Stimulated activated effector memory CD8-positive, alpha-beta T cell treated with anti-CD3 and anti-CD28 coated beads, Interleukin-12 subunit alpha, Interleukin-12 subunit beta, amount 100 ng/mL, for 72 hours (primary cell): ENCODE measurements at regions not wholly inside any gene's neighbourhood (a gene's known extent, or its start where the extent isn't known, plus 50 kb on each side); places are given as distances from the start of the nearest gene placed in this dataset.
A peak's percentile ranks its signal among the peaks of the same experiment; 100 is the strongest.

Experiments used
- ATAC-seq: fragments of 150-1000 bp; cut with Tn5 transposase; 2 replicates; pipeline ENCODE4 v1.10.0; 2021
- DNase-seq, 2 donors: peaks; one replicate each; pipeline ENCODE4 v3.0.0; 2021 to 2022; ENCODE audit warnings: low spot score in 2 of 2
- H3K27ac Mint-ChIP-seq: one replicate; pipeline ENCODE4 v1.8.0; 2022; ENCODE audit warnings: mild to moderate bottlenecking, mixed read lengths
- H3K36me3 Mint-ChIP-seq: one replicate; pipeline ENCODE4 v1.8.0; 2022; ENCODE audit warnings: mild to moderate bottlenecking, mixed read lengths
- H3K4me1 Mint-ChIP-seq: one replicate; pipeline ENCODE4 v1.8.0; 2022; ENCODE audit warnings: mixed read lengths
- H3K4me3 Mint-ChIP-seq: one replicate; pipeline ENCODE4 v1.8.0; 2022; ENCODE audit warnings: mild to moderate bottlenecking, mixed read lengths
- H3K9me3 Mint-ChIP-seq: one replicate; pipeline ENCODE4 v1.8.0; 2022; ENCODE audit warnings: mixed read lengths

DNA sequence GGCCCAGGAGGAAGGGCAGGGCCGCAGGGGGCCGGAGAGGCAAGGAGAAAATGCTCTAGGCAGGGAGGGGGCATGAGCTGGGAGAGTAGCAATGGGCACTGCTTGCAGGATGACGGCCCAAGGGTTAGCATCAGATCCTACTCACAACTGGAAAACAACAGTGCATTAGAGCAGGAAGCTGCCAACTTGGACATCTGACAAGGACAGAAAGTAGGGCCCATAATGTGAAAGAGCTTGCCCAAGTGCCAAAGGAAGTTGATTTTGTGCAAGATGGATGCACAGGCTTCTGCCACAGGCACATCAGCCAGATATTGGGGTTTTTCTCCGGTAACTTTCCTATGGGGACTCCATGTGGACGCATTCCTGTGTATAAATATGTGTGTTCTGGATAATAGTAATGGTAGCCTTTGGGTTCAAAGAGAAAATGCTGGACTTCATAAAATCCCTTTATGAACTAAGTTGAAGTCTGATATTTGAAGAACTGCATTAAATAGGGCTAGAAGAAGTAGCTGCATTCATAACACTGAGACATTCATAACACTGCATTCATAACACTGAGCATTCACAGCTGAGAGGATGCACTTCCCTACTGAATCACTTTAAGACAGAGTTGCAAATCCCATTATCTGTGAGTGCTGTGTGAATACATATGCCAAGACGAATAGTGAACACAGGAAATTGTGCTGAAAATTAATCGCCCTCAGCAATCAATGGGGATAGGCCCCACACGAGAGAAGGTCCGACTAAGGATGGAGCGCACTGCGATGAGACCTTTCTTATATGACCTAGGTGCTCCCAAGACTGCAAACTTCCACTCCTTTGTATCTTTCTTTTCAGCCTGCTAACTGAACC, 235.6 kb upstream of the PRDM1 start:
- ATAC-seq (no peak), DNase-seq (no peak)
- no peak overlapping the region for H3K27ac Mint-ChIP-seq
- H3K9me3 Mint-ChIP-seq = no peaks in the 10 kb centered on the region
- no peaks in the 10 kb centered on the region for H3K36me3 Mint-ChIP-seq
- no peaks in the 10 kb centered on the region for H3K4me1 Mint-ChIP-seq
- H3K4me3 Mint-ChIP-seq = no peak overlapping the region

DNA sequence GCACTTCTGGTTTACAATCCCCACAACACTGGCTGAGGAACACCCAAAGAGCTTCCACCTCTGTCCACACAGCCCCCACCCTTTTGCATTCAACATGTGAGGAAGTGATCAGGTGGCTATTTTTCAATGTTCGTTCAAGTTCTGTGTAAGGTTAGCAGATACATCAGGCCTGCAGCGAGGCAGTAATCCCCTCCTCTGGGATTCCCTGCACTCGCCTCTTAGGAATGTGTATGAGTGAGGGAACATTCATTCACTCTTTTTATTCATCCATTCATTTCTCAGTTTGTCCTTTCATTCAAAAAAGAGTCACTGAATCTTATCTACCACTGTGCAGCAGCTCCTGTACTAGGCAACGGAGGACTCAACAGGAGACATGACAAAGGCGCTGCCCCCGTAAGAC, 236.4 kb upstream of the PRDM1 start:
- no peaks in the 10 kb centered on the region for H3K36me3 Mint-ChIP-seq
- DNase-seq = no peak
- no peak overlapping the region for H3K27ac Mint-ChIP-seq
- H3K9me3 Mint-ChIP-seq = no peaks in the 10 kb centered on the region
- no peak for ATAC-seq
- H3K4me3 Mint-ChIP-seq = no peak overlapping the region
- no peaks in the 10 kb centered on the region for H3K4me1 Mint-ChIP-seq

DNA sequence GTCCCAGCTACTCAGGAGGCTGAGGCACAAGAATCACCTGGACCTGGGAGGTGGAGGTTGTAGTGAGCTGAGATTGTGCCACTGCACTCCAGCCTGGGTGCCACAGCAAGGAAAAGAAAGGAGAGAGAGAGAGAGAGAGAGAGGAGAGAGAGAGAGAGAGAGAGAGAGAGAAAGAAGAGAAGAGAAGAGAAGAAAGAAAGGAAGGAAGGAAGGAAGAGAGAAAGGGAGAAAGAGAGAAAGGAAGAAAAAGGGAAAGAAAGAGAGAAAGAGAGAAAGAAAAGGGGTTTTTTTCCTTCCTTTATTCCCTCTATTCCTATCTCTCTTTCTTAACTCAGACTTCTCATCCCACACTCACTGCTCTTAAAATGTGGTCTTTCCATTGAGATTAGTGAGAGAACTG, 238.7 kb upstream of the PRDM1 start:
- no peak overlapping the region for H3K27ac Mint-ChIP-seq
- H3K4me1 Mint-ChIP-seq = no peaks in the 10 kb centered on the region
- H3K9me3 Mint-ChIP-seq = no peaks in the 10 kb centered on the region
- ATAC-seq (no peak), DNase-seq (no peak)
- no peak overlapping the region for H3K4me3 Mint-ChIP-seq
- no peaks in the 10 kb centered on the region for H3K36me3 Mint-ChIP-seq

- no peak overlapping the region for H3K27ac Mint-ChIP-seq
- H3K4me3 Mint-ChIP-seq = no peak overlapping the region
- H3K36me3 Mint-ChIP-seq = no peaks in the 10 kb centered on the region
- no peak for DNase-seq
- H3K4me1 Mint-ChIP-seq = no peaks in the 10 kb centered on the region
- no peaks in the 10 kb centered on the region for H3K9me3 Mint-ChIP-seq
- no peak for ATAC-seq
Observed at GRCh38 chr6:105844275-105844883, 241.8 kb upstream of the PRDM1 start.

GRCh38 chr6:105839266-105839665, 246.9 kb upstream of the PRDM1 start:
- no peak for DNase-seq

GRCh38 chr6:105838171-105838570, 248.0 kb upstream of the PRDM1 start:
- ATAC-seq (no peak), DNase-seq (no peak)
- Mint-ChIP-seq H3K4me3 (no peak overlapping the region), H3K36me3 (no peaks in the 10 kb centered on the region), H3K4me1 (no peaks in the 10 kb centered on the region), H3K9me3 (no peaks in the 10 kb centered on the region), H3K27ac (no peak overlapping the region)

More at GRCh38 chr6:105839266-105839665, 246.9 kb upstream of the PRDM1 start:
- ATAC-seq = no peak
- H3K27ac Mint-ChIP-seq = no peak overlapping the region
- H3K36me3 Mint-ChIP-seq = no peaks in the 10 kb centered on the region
- H3K4me1 Mint-ChIP-seq = no peaks in the 10 kb centered on the region
- H3K4me3 Mint-ChIP-seq = no peak overlapping the region
- no peaks in the 10 kb centered on the region for H3K9me3 Mint-ChIP-seq

- no peak overlapping the region for H3K4me3 Mint-ChIP-seq
- DNase-seq (no peak), ATAC-seq (no peak)
- no peaks in the 10 kb centered on the region for H3K4me1 Mint-ChIP-seq
- no peaks in the 10 kb centered on the region for H3K36me3 Mint-ChIP-seq
- no peaks in the 10 kb centered on the region for H3K9me3 Mint-ChIP-seq
- no peak overlapping the region for H3K27ac Mint-ChIP-seq
Observed at GRCh38 chr6:105836889-105837288, 249.2 kb upstream of the PRDM1 start.

GRCh38 chr6:105836379-105836778, 249.8 kb upstream of the PRDM1 start:
- no peak overlapping the region for H3K4me3 Mint-ChIP-seq
- no peaks in the 10 kb centered on the region for H3K4me1 Mint-ChIP-seq
- H3K27ac Mint-ChIP-seq = no peak overlapping the region
- H3K9me3 Mint-ChIP-seq = no peaks in the 10 kb centered on the region
- ATAC-seq (no peak), DNase-seq (no peak)
- no peaks in the 10 kb centered on the region for H3K36me3 Mint-ChIP-seq

- DNase-seq = no peak
- H3K27ac Mint-ChIP-seq = no peak overlapping the region
- no peak for ATAC-seq
- no peak overlapping the region for H3K4me3 Mint-ChIP-seq
- no peaks in the 10 kb centered on the region for H3K4me1 Mint-ChIP-seq
- H3K9me3 Mint-ChIP-seq = no peaks in the 10 kb centered on the region
- H3K36me3 Mint-ChIP-seq = no peaks in the 10 kb centered on the region
Observed at GRCh38 chr6:105835373-105835772, 250.8 kb upstream of the PRDM1 start.

- no peak for DNase-seq
- no peak overlapping the region for H3K27ac Mint-ChIP-seq
- no peak for ATAC-seq
- H3K36me3 Mint-ChIP-seq = no peaks in the 10 kb centered on the region
- H3K4me3 Mint-ChIP-seq = no peak overlapping the region
- no peaks in the 10 kb centered on the region for H3K4me1 Mint-ChIP-seq
- no peaks in the 10 kb centered on the region for H3K9me3 Mint-ChIP-seq
Observed at GRCh38 chr6:105833959-105834947, 251.9 kb upstream of the PRDM1 start.

DNA sequence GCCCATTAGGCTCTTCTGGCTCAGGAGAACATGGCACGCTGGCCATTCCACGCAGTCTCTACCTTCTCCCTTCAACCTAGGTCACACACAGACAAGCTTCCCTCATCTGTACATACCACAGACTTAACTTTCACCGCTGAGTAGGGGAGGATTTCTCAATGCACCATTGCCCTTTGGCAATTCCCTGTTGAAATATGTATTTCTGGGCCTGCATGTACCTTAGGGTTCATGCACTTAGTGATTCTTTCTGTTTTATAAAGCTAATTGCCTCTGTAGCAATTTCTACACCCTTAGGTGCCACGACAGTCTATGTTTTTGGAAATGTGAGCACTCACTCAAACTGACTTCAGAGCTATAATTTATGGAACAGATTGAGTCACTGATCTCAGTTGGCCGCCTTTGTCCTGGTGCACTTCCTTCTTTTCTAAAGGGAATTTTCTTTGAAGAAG, 253.8 kb upstream of the PRDM1 start:
- Mint-ChIP-seq H3K4me1 (no peaks in the 10 kb centered on the region), H3K4me3 (no peak overlapping the region), H3K36me3 (no peaks in the 10 kb centered on the region), H3K9me3 (no peaks in the 10 kb centered on the region), H3K27ac (no peak overlapping the region)
- DNase-seq (no peak), ATAC-seq (no peak)

GRCh38 chr6:105831311-105832097, 254.6 kb upstream of the PRDM1 start:
- H3K4me1 Mint-ChIP-seq = no peaks in the 10 kb centered on the region
- no peak for ATAC-seq
- no peak overlapping the region for H3K27ac Mint-ChIP-seq
- H3K4me3 Mint-ChIP-seq = no peak overlapping the region
- no peaks in the 10 kb centered on the region for H3K9me3 Mint-ChIP-seq
- no peak for DNase-seq
- no peaks in the 10 kb centered on the region for H3K36me3 Mint-ChIP-seq

DNA sequence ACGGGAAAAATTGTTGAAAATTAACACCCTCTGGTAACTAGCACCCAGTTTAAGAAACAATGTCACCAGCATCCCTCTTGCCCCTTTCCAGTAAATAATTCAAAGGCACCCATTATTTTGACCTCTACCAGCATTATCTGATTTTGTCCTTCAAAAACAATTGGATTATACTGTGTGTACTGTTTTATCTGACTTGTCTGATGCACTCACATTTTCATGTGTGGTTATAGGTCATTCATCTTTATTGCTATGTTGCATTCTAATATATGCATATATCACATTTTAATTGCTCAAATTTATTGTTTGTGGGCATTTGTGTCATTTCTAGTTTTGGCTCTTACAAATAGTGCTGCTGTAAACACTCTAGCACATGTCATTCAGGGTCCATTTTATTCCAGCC, 260.9 kb upstream of the PRDM1 start:
- DNase-seq (no peak), ATAC-seq (no peak)
- H3K4me3 Mint-ChIP-seq = no peak overlapping the region
- peaks cover 10% of the 10 kb centered on the region for H3K4me1 Mint-ChIP-seq
- H3K9me3 Mint-ChIP-seq = peaks cover 3% of the 10 kb centered on the region
- no peak overlapping the region for H3K27ac Mint-ChIP-seq
- H3K36me3 Mint-ChIP-seq = no peaks in the 10 kb centered on the region

DNA sequence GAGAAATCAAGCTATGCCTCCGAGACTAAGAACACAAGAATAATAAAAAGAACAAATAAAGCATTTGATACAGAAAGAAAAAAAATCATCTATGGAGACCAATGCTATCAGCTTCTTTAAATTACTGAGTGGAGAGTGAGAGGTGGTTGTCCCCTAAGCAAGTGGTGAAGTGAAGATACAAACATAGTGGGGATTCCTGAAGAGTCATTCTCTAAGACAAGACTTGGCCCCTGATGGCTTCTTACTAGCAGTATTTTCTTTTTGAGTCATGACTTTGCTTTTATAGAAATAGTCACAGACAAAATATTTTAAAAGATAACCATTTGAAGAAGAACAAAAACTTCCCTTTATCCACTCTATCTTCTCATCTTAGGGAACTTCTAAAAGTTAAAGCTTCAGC, 261.4 kb upstream of the PRDM1 start:
- ATAC-seq (peak; percentile 91), DNase-seq (no peak)
- Mint-ChIP-seq H3K27ac (no peak overlapping the region), H3K9me3 (peaks cover 3% of the 10 kb centered on the region), H3K36me3 (no peaks in the 10 kb centered on the region), H3K4me1 (peaks cover 10% of the 10 kb centered on the region), H3K4me3 (no peak overlapping the region)

DNA sequence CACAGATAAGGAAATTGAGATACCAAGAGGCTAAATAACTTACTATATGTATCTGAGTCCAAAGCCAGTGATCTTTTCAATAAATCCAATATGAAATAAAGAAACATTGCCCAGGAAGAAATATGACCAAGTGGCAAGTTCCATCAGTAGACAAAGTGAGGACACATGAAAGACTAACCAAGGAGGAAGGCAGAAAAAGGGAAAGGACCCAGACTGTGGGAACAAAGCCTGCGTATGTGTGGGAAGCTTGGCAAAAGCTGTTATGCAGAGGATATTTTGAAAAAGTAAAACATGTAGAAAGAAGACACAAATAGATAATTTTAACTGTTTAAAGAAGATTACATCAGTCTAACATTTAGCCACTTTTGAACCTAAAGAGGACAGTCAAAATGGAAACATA, 264.4 kb upstream of the PRDM1 start:
- Mint-ChIP-seq H3K4me1 (peaks cover 10% of the 10 kb centered on the region), H3K9me3 (peaks cover 3% of the 10 kb centered on the region), H3K27ac (no peak overlapping the region), H3K4me3 (no peak overlapping the region), H3K36me3 (no peaks in the 10 kb centered on the region)
- ATAC-seq (no peak), DNase-seq (no peak)
